ENCODE measurements at regions not wholly inside any gene's neighbourhood (a gene's known extent, or its start where the extent isn't known, plus 50 kb on each side); places are given as distances from the start of the nearest gene placed in this dataset.

- no peak for TF ChIP-seq CTCF (IDR thresholded peaks at IDR 0.05; ENCODE audit: low read depth, low read length)
- TF ChIP-seq EZH2phosphoT487 (IDR thresholded peaks at IDR 0.05; ENCODE audit: low read depth) = no peak
Measured at GRCh38 chrX:13257223-13258051, 62.4 kb downstream of the ATXN3L start.
